ENCODE measurements at regions not wholly inside any gene's neighbourhood (a gene's known extent, or its start where the extent isn't known, plus 50 kb on each side); places are given as distances from the start of the nearest gene placed in this dataset.

- Histone ChIP-seq H3K27me3 (no peaks in the 10 kb centered on the region), H3K36me3 (no peaks in the 10 kb centered on the region), H3K27ac (no peak overlapping the region), H3K4me1 (no peaks in the 10 kb centered on the region), H3K4me3 (no peak overlapping the region), H3K9me3 (no peaks in the 10 kb centered on the region)
- WGBS, 2 donors: 75 to 86% methylated on average over 3 of the region's 3 CpGs
- no peak for DNase-seq
- TF ChIP-seq CTCF (IDR thresholded peaks at IDR 0.05): no peak
- no peak for TF ChIP-seq EP300 (IDR thresholded peaks at IDR 0.05)
- no peak for TF ChIP-seq POLR2AphosphoS5 (IDR thresholded peaks at IDR 0.05)
- no peak for TF ChIP-seq POLR2A (IDR thresholded peaks at IDR 0.05)
- intact Hi-C loops (cut with DNase I): no loop called here
Measured at GRCh38 chr4:19146038-19146437, 1105.7 kb upstream of the SLIT2 start.

DNA sequence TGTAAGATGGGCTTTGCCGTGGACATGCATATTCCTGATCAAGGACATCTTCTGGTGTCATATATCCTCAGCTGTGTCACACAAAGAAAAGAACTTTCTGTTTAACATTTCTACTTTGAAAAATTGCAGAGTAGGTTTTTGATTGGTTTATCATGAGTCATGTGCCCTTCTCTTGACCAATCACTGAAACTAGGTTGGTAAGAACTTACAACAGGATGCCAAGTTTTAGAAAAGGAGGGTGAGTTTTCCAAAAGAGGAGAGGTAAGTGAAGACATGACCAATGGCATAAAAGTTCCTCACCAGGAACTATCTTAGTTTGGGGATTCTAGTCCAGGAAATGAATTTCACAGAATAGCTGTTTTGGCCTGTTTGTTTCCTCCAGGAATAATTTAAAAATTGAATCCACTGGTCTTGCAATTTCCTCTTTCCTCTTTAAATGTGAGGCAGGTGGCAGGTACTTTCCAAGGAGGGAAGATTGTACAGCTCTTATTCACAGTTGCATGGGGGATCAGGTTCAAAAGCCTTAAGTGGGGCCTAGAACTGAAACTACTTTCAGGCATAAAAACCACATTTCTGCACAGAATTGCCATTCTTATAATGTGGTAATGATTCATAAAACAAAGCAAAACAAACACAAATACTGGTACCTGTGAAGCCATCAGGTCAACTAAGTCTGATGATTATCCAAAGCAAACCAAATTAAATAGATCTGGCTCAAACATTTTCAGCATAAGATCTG, 1114.5 kb upstream of the LCORL start:
- WGBS, 2 donors: 93% methylated on average over 1 of the region's 1 CpG
- Histone ChIP-seq H3K9me3 (no peaks in the 10 kb centered on the region), H3K36me3 (no peaks in the 10 kb centered on the region), H3K27me3 (no peaks in the 10 kb centered on the region), H3K4me1 (peaks cover 0 to 8% (median 0%) of the 10 kb centered on the region in 4 donors), H3K4me3 (no peak overlapping the region), H3K27ac (no peak overlapping the region)
- TF ChIP-seq POLR2AphosphoS5 (IDR thresholded peaks at IDR 0.05): no peak
- no peak for TF ChIP-seq EP300 (IDR thresholded peaks at IDR 0.05)
- no peak for TF ChIP-seq CTCF (IDR thresholded peaks at IDR 0.05)
- no peak for TF ChIP-seq POLR2A (IDR thresholded peaks at IDR 0.05)
- no peak for DNase-seq
- intact Hi-C loops (cut with DNase I): no loop called here

GRCh38 chr4:19134685-19135084, 1113.1 kb upstream of the LCORL start:
- no peak for TF ChIP-seq POLR2AphosphoS5 (IDR thresholded peaks at IDR 0.05)
- no peak for TF ChIP-seq CTCF (IDR thresholded peaks at IDR 0.05)
- intact Hi-C loops (cut with DNase I): no loop called here
- H3K36me3 ChIP-seq: no peaks in the 10 kb centered on the region
- H3K27me3 ChIP-seq: no peaks in the 10 kb centered on the region
- no peaks in the 10 kb centered on the region for H3K9me3 ChIP-seq
- no peak for DNase-seq
- H3K4me1 ChIP-seq: peaks cover 0 to 8% (median 0%) of the 10 kb centered on the region in 4 donors
- 76 to 82% methylated on average over 3 of the region's 3 CpGs for WGBS, 2 donors
- H3K4me3 ChIP-seq: no peak overlapping the region
- no peak overlapping the region for H3K27ac ChIP-seq

DNA sequence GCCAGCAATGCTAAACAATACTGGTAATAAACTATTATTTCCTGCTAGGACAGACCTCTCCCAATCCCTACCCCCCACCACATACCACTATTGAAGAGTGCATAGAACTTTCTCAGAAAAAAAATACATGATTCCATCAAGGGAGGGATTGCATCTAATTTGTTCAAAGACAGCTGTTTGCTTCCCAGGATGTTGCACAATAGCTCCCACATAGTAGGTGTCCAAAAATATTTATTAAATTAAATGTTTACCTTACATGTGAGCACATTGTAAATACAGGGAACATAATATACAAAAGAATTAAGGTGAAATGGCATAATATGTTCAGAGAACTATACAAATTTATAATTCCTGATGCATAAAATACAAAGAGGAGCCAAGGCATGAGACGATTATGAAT, 1111.8 kb upstream of the LCORL start:
- intact Hi-C loops (cut with DNase I): no loop called here
- Histone ChIP-seq H3K27ac (no peak overlapping the region), H3K27me3 (no peaks in the 10 kb centered on the region), H3K4me3 (no peak overlapping the region), H3K4me1 (peaks cover 0 to 8% (median 0%) of the 10 kb centered on the region in 4 donors), H3K9me3 (no peaks in the 10 kb centered on the region), H3K36me3 (no peaks in the 10 kb centered on the region)
- WGBS, 2 donors: 72 to 79% methylated on average over 1 of the region's 1 CpG
- no peak for DNase-seq
- TF ChIP-seq CTCF (IDR thresholded peaks at IDR 0.05) (no peak), POLR2AphosphoS5 (IDR thresholded peaks at IDR 0.05) (no peak), POLR2A (IDR thresholded peaks at IDR 0.05) (no peak), EP300 (IDR thresholded peaks at IDR 0.05) (no peak)

- TF ChIP-seq POLR2A (IDR thresholded peaks at IDR 0.05): no peak
- no peak for TF ChIP-seq CTCF (IDR thresholded peaks at IDR 0.05)
- no peak for TF ChIP-seq EP300 (IDR thresholded peaks at IDR 0.05)
- intact Hi-C loops (cut with DNase I): no loop called here
- Histone ChIP-seq H3K4me3 (no peak overlapping the region), H3K4me1 (peaks cover 0 to 8% (median 0%) of the 10 kb centered on the region in 4 donors), H3K36me3 (no peaks in the 10 kb centered on the region), H3K9me3 (no peaks in the 10 kb centered on the region), H3K27me3 (no peaks in the 10 kb centered on the region), H3K27ac (no peak overlapping the region)
- DNase-seq: no peak
Measured at GRCh38 chr4:19130866-19131265, 1109.3 kb upstream of the LCORL start.

All from sigmoid colon (tissue), 6 donors.